ENCODE measurements at regions not wholly inside any gene's neighbourhood (a gene's known extent, or its start where the extent isn't known, plus 50 kb on each side); places are given as distances from the start of the nearest gene placed in this dataset.

- ChIA-PET CTCF (no interaction called here), POLR2A (no interaction called here)
Observed at GRCh38 chr4:43882470-43882869, 566.1 kb downstream of the KCTD8 start.

GRCh38 chr4:43886196-43886595, 562.4 kb downstream of the KCTD8 start:
- CTCF ChIA-PET, result no interaction called here

GRCh38 chr4:43898836-43899235, 549.8 kb downstream of the KCTD8 start:
- ChIA-PET POLR2A (no interaction called here), CTCF (no interaction called here)

More at GRCh38 chr4:43886196-43886595, 562.4 kb downstream of the KCTD8 start:
- POLR2A ChIA-PET, result no interaction called here

GRCh38 chr4:43903456-43903855, 545.2 kb downstream of the KCTD8 start:
- POLR2A ChIA-PET, result no interaction called here
- CTCF ChIA-PET, result no interaction called here

GRCh38 chr4:43918377-43918776, 530.2 kb downstream of the KCTD8 start:
- ChIA-PET POLR2A (no interaction called here), CTCF (no interaction called here)

GRCh38 chr4:43932448-43932847, 516.2 kb downstream of the KCTD8 start:
- ChIA-PET CTCF (no interaction called here), POLR2A (no interaction called here)

- ChIA-PET POLR2A (no interaction called here), CTCF (no interaction called here)
Observed at GRCh38 chr4:43943998-43944397, 504.6 kb downstream of the KCTD8 start.

- ChIA-PET CTCF (no interaction called here), POLR2A (no interaction called here)
Observed at GRCh38 chr4:43959976-43960375, 488.6 kb downstream of the KCTD8 start.

- ChIA-PET POLR2A (no interaction called here), CTCF (no interaction called here)
Observed at GRCh38 chr4:43968011-43968410, 480.6 kb downstream of the KCTD8 start.

GRCh38 chr4:43983610-43984009, 465.0 kb downstream of the KCTD8 start:
- CTCF ChIA-PET, result no interaction called here
- POLR2A ChIA-PET, result no interaction called here

GRCh38 chr4:43987331-43987944, 461.2 kb downstream of the KCTD8 start:
- POLR2A ChIA-PET, result no interaction called here
- CTCF ChIA-PET, result no interaction called here

GRCh38 chr4:43990551-43990950, 458.1 kb downstream of the KCTD8 start:
- ChIA-PET CTCF (no interaction called here), POLR2A (no interaction called here)

- POLR2A ChIA-PET, result no interaction called here
Observed at GRCh38 chr4:43990963-43991362, 457.6 kb downstream of the KCTD8 start.

GRCh38 chr4:43992552-43992951, 456.1 kb downstream of the KCTD8 start:
- ChIA-PET POLR2A (no interaction called here), CTCF (no interaction called here)

More at GRCh38 chr4:43990963-43991362, 457.6 kb downstream of the KCTD8 start:
- CTCF ChIA-PET, result no interaction called here

- POLR2A ChIA-PET, result no interaction called here
Observed at GRCh38 chr4:43993196-43993902, 455.3 kb downstream of the KCTD8 start.

GRCh38 chr4:43999669-44000068, 448.9 kb downstream of the KCTD8 start:
- POLR2A ChIA-PET, result no interaction called here
- CTCF ChIA-PET, result no interaction called here

More at GRCh38 chr4:43993196-43993902, 455.3 kb downstream of the KCTD8 start:
- CTCF ChIA-PET, result no interaction called here

- POLR2A ChIA-PET, result no interaction called here
- CTCF ChIA-PET, result no interaction called here
Observed at GRCh38 chr4:44002368-44002767, 446.2 kb downstream of the KCTD8 start.

- ChIA-PET POLR2A (no interaction called here), CTCF (no interaction called here)
Observed at GRCh38 chr4:44016570-44017421, 431.8 kb downstream of the KCTD8 start.

GRCh38 chr4:44017422-44017739, 431.2 kb downstream of the KCTD8 start:
- ChIA-PET CTCF (no interaction called here), POLR2A (no interaction called here)

GRCh38 chr4:44019721-44020120, 428.9 kb downstream of the KCTD8 start:
- POLR2A ChIA-PET, result no interaction called here

GRCh38 chr4:44025376-44026020, 423.1 kb downstream of the KCTD8 start:
- POLR2A ChIA-PET, result no interaction called here
- CTCF ChIA-PET, result no interaction called here

More at GRCh38 chr4:44019721-44020120, 428.9 kb downstream of the KCTD8 start:
- CTCF ChIA-PET, result no interaction called here
